ENCODE measurements at regions not wholly inside any gene's neighbourhood (a gene's known extent, or its start where the extent isn't known, plus 50 kb on each side); places are given as distances from the start of the nearest gene placed in this dataset.

GRCh38 chr3:35045118-35045517 is 594.2 kb upstream of the ARPP21 start:
- Histone ChIP-seq H3K27me3 (no peaks in the 10 kb centered on the region), H3K27ac (no peak overlapping the region), H3K9me3 (no peaks in the 10 kb centered on the region), H3K4me1 (no peaks in the 10 kb centered on the region), H3K36me3 (no peaks in the 10 kb centered on the region), H3K4me3 (no peak overlapping the region)
- ATAC-seq (no peak), DNase-seq (no peak)
- TF ChIP-seq, protein P1, sequence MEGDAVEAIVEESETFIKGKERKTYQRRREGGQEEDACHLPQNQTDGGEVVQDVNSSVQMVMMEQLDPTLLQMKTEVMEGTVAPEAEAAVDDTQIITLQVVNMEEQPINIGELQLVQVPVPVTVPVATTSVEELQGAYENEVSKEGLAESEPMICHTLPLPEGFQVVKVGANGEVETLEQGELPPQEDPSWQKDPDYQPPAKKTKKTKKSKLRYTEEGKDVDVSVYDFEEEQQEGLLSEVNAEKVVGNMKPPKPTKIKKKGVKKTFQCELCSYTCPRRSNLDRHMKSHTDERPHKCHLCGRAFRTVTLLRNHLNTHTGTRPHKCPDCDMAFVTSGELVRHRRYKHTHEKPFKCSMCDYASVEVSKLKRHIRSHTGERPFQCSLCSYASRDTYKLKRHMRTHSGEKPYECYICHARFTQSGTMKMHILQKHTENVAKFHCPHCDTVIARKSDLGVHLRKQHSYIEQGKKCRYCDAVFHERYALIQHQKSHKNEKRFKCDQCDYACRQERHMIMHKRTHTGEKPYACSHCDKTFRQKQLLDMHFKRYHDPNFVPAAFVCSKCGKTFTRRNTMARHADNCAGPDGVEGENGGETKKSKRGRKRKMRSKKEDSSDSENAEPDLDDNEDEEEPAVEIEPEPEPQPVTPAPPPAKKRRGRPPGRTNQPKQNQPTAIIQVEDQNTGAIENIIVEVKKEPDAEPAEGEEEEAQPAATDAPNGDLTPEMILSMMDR (IDR thresholded peaks at IDR 0.05): no peak
- no peak for TF ChIP-seq POLR2A (IDR thresholded peaks at IDR 0.05)
- 92 to 95% (median 94%) methylated on average over 2 of the region's 2 CpGs for WGBS, 4 donors
- intact Hi-C loops (cut with DNase I): no loop called here

- Histone ChIP-seq H3K27ac (no peak overlapping the region), H3K27me3 (no peaks in the 10 kb centered on the region), H3K4me3 (no peak overlapping the region), H3K36me3 (no peaks in the 10 kb centered on the region), H3K9me3 (no peaks in the 10 kb centered on the region), H3K4me1 (no peaks in the 10 kb centered on the region)
- intact Hi-C loops (cut with DNase I): no loop called here
- DNase-seq: no peak
- TF ChIP-seq, protein P1 (IDR thresholded peaks at IDR 0.05): no peak
- no peak for TF ChIP-seq POLR2A (IDR thresholded peaks at IDR 0.05)
- WGBS, 4 donors: 87 to 92% (median 90%) methylated on average over 5 of the region's 5 CpGs
- no peak for ATAC-seq
Measured at GRCh38 chr3:35064761-35065160, 574.6 kb upstream of the ARPP21 start.

GRCh38 chr3:35065891-35066290 is 573.4 kb upstream of the ARPP21 start:
- Histone ChIP-seq H3K4me3 (no peak overlapping the region), H3K27me3 (no peaks in the 10 kb centered on the region), H3K4me1 (no peaks in the 10 kb centered on the region), H3K36me3 (no peaks in the 10 kb centered on the region), H3K9me3 (no peaks in the 10 kb centered on the region), H3K27ac (no peak overlapping the region)
- TF ChIP-seq POLR2A (IDR thresholded peaks at IDR 0.05): no peak
- TF ChIP-seq, protein P1 (IDR thresholded peaks at IDR 0.05): no peak
- intact Hi-C loops (cut with DNase I): no loop called here
- 84 to 100% (median 90%) methylated on average over 1 of the region's 1 CpG for WGBS, 4 donors
- no peak for DNase-seq
- no peak for ATAC-seq

DNA sequence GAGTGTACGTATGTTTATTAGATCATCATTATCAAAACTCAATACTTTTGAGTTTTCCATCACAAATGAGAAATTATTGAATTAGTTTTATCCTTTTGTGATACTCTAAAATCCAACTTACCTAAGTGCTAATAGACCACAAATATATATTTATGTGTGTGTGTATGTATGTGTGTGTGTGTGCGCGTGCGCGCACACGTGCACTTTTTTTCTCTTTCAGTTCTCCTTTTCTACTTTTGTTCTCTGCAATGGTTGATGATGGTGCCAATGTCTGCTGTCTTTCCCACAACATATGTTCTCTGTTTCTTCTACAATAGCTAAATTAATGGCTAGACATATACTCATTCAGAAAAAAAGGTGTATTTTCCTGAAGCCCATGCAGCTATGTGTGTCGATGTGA is 571.6 kb upstream of the ARPP21 start:
- intact Hi-C loops (cut with DNase I): no loop called here
- DNase-seq (no peak), ATAC-seq (no peak)
- WGBS, 4 donors: 95 to 97% (median 96%) methylated on average over 7 of the region's 7 CpGs
- no peaks in the 10 kb centered on the region for H3K36me3 ChIP-seq
- no peaks in the 10 kb centered on the region for H3K4me1 ChIP-seq
- H3K4me3 ChIP-seq: no peak overlapping the region
- H3K27me3 ChIP-seq: no peaks in the 10 kb centered on the region
- no peak overlapping the region for H3K27ac ChIP-seq
- H3K9me3 ChIP-seq: no peaks in the 10 kb centered on the region
- TF ChIP-seq, protein P1 (IDR thresholded peaks at IDR 0.05): no peak
- TF ChIP-seq POLR2A (IDR thresholded peaks at IDR 0.05): no peak
